ENCODE measurements at regions not wholly inside any gene's neighbourhood (a gene's known extent, or its start where the extent isn't known, plus 50 kb on each side); places are given as distances from the start of the nearest gene placed in this dataset.

GRCh38 chr9:86794391-86795046, 152.8 kb downstream of the GAS1 start:
- no peak for TF ChIP-seq CTCF (IDR thresholded peaks at IDR 0.05; ENCODE audit: low read depth, low read length, poor library complexity, severe bottlenecking)
- TF ChIP-seq EZH2phosphoT487 (IDR thresholded peaks at IDR 0.05; ENCODE audit: borderline replicate concordance, low read length) = no peak

Measured in DOHH2 (cell line).